ENCODE measurements at regions not wholly inside any gene's neighbourhood (a gene's known extent, or its start where the extent isn't known, plus 50 kb on each side); places are given as distances from the start of the nearest gene placed in this dataset.

DNA sequence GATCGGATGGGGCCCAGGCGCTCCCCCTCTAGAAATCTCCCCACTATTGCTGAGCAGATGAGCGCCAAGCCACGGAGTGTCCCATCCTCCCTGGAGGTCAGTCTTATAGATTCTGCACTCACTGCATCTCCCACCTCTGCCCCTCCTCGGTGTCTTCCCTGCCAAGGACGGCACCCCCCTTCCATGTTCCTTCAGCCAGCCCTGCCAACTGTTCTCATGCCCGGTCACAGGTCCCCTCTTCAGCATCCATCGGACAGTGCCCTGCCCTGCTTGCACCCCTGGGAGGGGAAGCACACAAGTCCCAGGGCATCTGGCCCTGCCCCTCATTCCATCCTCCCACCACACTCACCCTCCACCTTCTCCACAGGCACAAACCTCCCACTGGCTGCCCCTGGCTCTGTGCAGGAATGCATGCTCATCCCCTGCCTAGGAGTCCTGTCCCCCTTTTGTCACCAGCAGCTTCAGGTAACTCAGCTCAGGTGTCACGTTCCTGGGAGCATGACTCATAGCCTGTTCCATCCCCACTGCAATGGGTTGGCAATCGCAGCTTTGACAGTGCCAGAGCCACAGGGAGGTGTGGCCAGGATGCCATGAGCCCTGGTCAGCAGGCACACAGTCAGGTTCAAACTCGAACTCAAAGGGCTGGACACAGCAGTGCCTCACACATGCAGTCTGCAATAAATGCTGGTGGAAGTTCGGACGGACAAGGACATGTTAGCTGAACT, 234.7 kb upstream of the TCERG1L start:
- Histone ChIP-seq H3K9me3 (ENCODE audit: low read length) (no peaks in the 10 kb centered on the region), H3K4me1 (ENCODE audit: insufficient read depth, low read length) (no peaks in the 10 kb centered on the region), H3K36me3 (replicated peaks in 1 of 2; ENCODE audit: control insufficient read depth in 1 of 2, insufficient read depth in 2 of 2, low read length in 2 of 2) (no peaks in the 10 kb centered on the region), H3K79me2 (ENCODE audit: insufficient read depth, low read length) (no peaks in the 10 kb centered on the region), H3K27ac (ENCODE audit: extremely low read length, insufficient read depth, low read length) (no peak overlapping the region), H3K27me3 (ENCODE audit: control insufficient read depth in 1 of 2, insufficient read depth in 2 of 2, low read length in 2 of 2) (peaks cover 3 to 47% of the 10 kb centered on the region in 2 experiments; a peak in 4 of 5 replicates), H3K4me2 (ENCODE audit: low read depth, low read length) (no peak overlapping the region), H2AFZ (ENCODE audit: low read length) (no peak overlapping the region), H3K4me3 (replicated peaks in 1 of 3; ENCODE audit: insufficient read depth in 1 of 3, low read depth in 2 of 3, low read length in 3 of 3) (no peak overlapping the region), H4K20me1 (ENCODE audit: insufficient read depth, low read length) (no peaks in the 10 kb centered on the region), H3K9ac (ENCODE audit: insufficient read depth, low read depth, low read length) (no peak overlapping the region)
- no peak for TF ChIP-seq ADNP (CRISPR knock-in tag; IDR thresholded peaks at IDR 0.05)
- TF ChIP-seq, protein P1, sequence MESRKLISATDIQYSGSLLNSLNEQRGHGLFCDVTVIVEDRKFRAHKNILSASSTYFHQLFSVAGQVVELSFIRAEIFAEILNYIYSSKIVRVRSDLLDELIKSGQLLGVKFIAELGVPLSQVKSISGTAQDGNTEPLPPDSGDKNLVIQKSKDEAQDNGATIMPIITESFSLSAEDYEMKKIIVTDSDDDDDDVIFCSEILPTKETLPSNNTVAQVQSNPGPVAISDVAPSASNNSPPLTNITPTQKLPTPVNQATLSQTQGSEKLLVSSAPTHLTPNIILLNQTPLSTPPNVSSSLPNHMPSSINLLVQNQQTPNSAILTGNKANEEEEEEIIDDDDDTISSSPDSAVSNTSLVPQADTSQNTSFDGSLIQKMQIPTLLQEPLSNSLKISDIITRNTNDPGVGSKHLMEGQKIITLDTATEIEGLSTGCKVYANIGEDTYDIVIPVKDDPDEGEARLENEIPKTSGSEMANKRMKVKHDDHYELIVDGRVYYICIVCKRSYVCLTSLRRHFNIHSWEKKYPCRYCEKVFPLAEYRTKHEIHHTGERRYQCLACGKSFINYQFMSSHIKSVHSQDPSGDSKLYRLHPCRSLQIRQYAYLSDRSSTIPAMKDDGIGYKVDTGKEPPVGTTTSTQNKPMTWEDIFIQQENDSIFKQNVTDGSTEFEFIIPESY (CRISPR knock-in tag; IDR thresholded peaks at IDR 0.05): no peak
- TF ChIP-seq CHD4 (IDR thresholded peaks at IDR 0.05; ENCODE audit: borderline replicate concordance, low read length): no peak
- TF ChIP-seq ZNF883 (CRISPR knock-in tag; IDR thresholded peaks at IDR 0.05; ENCODE audit: not compliant biosample characterization): no peak
- TF ChIP-seq ATAD3A (CRISPR knock-in tag; IDR thresholded peaks at IDR 0.05): no peak
- TF ChIP-seq CCAR2 (optimal IDR thresholded peaks at IDR 0.05; ENCODE audit: low read depth, low read length): no peak
- no peak for TF ChIP-seq MIXL1 (CRISPR knock-in tag; IDR thresholded peaks at IDR 0.05)
- no peak for TF ChIP-seq NFE2 (CRISPR knock-in tag; IDR thresholded peaks at IDR 0.05)
- TF ChIP-seq, protein P2, sequence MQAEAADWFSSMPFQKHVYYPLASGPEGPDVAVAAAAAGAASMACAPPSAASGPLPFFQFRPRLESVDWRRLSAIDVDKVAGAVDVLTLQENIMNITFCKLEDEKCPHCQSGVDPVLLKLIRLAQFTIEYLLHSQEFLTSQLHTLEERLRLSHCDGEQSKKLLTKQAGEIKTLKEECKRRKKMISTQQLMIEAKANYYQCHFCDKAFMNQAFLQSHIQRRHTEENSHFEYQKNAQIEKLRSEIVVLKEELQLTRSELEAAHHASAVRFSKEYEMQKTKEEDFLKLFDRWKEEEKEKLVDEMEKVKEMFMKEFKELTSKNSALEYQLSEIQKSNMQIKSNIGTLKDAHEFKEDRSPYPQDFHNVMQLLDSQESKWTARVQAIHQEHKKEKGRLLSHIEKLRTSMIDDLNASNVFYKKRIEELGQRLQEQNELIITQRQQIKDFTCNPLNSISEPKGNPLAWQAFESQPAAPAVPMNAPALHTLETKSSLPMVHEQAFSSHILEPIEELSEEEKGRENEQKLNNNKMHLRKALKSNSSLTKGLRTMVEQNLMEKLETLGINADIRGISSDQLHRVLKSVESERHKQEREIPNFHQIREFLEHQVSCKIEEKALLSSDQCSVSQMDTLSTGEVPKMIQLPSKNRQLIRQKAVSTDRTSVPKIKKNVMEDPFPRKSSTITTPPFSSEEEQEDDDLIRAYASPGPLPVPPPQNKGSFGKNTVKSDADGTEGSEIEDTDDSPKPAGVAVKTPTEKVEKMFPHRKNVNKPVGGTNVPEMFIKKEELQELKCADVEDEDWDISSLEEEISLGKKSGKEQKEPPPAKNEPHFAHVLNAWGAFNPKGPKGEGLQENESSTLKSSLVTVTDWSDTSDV (CRISPR knock-in tag; IDR thresholded peaks at IDR 0.05): no peak
- DNase-seq (ENCODE audit: low spot score): no peak
- ChIA-PET POLR2A (no interaction called here), CTCF (ENCODE audit: low intra/inter-chr PET ratio, low total read pairs) (no interaction called here)
- intact Hi-C loops (cut with micrococcal nuclease; ENCODE audit: unreplicated experiment) (no loop called here), in situ Hi-C loops (cut with HindIII; ENCODE audit: extremely low pct_ligation_motif_present, low pct_unique_long_range_greater_than_20kb) (no loop called here)
- BruUV-seq (replicated peaks): no TSS peak
- WGBS (ENCODE audit: low lambda C conversion rate): 9% methylated on average over 9 of the region's 13 CpGs
- no peak for FAIRE-seq
- no peak for ATAC-seq
